ENCODE measurements at regions not wholly inside any gene's neighbourhood (a gene's known extent, or its start where the extent isn't known, plus 50 kb on each side); places are given as distances from the start of the nearest gene placed in this dataset.

- in situ Hi-C loops (cut with HindIII; ENCODE audit: low pct_unique_long_range_greater_than_20kb, low sequenced_read_pairs): no loop called here
- DNase-seq (ENCODE audit: low read depth, low spot score): no peak
These were observed 65.2 kb upstream of the TNR start for GRCh38 chr1:175808573-175808972.

DNA sequence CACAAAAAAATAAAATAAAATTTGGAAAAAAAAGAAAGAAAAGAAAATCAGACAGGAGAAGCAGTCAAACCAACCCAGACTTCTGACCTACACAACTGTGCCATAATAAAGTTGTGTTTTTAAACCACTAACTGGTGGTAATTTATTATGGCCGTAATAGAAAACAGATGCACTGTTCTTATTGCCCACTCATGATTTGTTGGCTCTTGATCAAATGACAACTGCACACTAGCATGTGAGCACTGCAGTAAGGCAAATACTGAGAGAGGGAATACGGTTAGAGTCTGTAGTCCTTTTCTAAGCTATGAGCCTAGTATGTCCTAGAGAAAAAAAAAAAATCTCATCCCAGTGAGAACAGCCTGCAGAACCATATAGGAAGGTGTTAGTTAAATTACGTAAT, 61.2 kb upstream of the TNR start:
- in situ Hi-C loops (cut with HindIII; ENCODE audit: low pct_unique_long_range_greater_than_20kb, low sequenced_read_pairs): no loop called here
- no peak for DNase-seq (ENCODE audit: low read depth, low spot score)

DNA sequence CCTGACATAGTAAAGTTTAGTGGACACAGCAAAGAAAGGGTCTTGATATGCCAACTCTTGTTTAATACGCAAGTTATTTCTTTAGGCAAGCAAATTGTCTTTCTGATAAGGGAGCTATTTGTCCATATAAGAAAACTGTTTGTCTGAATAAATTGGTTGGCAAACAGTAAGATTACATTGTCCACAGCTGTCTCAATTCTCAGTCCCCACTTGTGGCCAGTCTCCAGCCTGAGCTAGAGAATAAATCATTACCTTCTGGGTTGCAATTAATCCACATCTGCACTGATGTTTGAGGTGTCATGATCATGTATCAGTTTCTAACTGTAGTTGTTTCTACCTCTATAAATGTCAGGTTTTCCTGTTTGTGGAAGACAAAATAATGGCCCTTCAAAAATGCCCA, 60.0 kb upstream of the TNR start:
- in situ Hi-C loops (cut with HindIII; ENCODE audit: low pct_unique_long_range_greater_than_20kb, low sequenced_read_pairs): no loop called here
- DNase-seq (ENCODE audit: low read depth, low spot score): no peak

- in situ Hi-C loops (cut with HindIII; ENCODE audit: low pct_unique_long_range_greater_than_20kb, low sequenced_read_pairs): no loop called here
- no peak for DNase-seq (ENCODE audit: low read depth, low spot score)
These were observed 59.2 kb upstream of the TNR start for GRCh38 chr1:175802407-175803123.

DNA sequence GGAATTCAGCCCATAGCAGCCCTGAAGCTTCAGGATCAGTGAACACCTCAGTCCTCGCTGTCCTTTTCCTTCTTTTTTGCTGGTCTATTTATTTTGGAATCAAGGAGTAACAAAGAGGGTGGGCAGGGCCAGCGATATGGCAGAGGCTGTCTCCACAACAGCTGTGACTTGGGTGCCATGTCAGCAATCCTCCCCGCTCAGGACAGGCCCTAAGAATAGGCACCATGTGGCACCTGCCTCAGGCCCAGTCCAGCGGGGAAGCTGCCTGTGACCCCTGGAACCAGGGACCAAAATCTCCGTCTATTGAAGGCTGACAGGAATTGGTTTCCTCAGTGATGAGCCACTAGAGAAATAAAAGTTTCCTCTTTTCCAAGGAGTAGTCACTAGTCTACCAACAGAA, 58.6 kb upstream of the TNR start:
- in situ Hi-C loops (cut with HindIII; ENCODE audit: low pct_unique_long_range_greater_than_20kb, low sequenced_read_pairs): no loop called here
- DNase-seq (ENCODE audit: low read depth, low spot score): no peak

GRCh38 chr1:175797576-175797975, 54.2 kb upstream of the TNR start:
- no peak for DNase-seq (ENCODE audit: low read depth, low spot score)
- in situ Hi-C loops (cut with HindIII; ENCODE audit: low pct_unique_long_range_greater_than_20kb, low sequenced_read_pairs): no loop called here

GRCh38 chr1:175794586-175794985, 51.2 kb upstream of the TNR start:
- in situ Hi-C loops (cut with HindIII; ENCODE audit: low pct_unique_long_range_greater_than_20kb, low sequenced_read_pairs): no loop called here
- no peak for DNase-seq (ENCODE audit: low read depth, low spot score)

DNA sequence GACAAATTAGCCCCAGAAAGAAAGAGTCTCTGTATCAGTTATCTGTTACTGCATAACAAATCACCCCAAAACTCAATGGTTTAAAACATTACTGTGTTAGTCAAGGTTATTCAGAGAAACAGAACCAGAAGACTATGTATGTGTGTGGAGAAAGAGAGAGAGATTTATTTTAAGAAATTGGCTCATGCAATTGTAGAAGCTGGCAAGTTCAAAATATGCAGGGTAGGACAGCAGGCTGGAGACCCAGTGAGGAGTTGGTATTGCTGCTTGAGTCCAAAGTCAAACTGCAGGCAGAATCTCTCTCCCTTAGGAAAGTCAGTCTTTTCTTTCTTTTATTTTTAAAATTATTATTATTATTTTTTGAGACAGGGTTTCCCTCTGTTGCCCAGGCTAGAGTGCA, 50.2 kb upstream of the TNR start:
- in situ Hi-C loops (cut with HindIII; ENCODE audit: low pct_unique_long_range_greater_than_20kb, low sequenced_read_pairs): no loop called here

More for the DNA sequence above, 50.2 kb upstream of the TNR start:
- no peak for DNase-seq (ENCODE audit: low read depth, low spot score)

All from SK-MEL-5 (cell line).